ENCODE measurements at regions not wholly inside any gene's neighbourhood (a gene's known extent, or its start where the extent isn't known, plus 50 kb on each side); places are given as distances from the start of the nearest gene placed in this dataset.

GRCh38 chr3:159189994-159190669, 388.3 kb downstream of the MFSD1 start:
- Histone ChIP-seq H3K27me3 (ENCODE audit: low read depth) (no peaks in the 10 kb centered on the region), H3K4me3 (no peak overlapping the region), H3K36me3 (no peaks in the 10 kb centered on the region), H3K4me1 (peaks cover 18% of the 10 kb centered on the region), H3K27ac (replicated peaks) (no peak overlapping the region), H3K9me3 (replicated peaks) (no peaks in the 10 kb centered on the region)
- intact Hi-C loops (cut with micrococcal nuclease): no loop called here
- no peak for DNase-seq
- TF ChIP-seq CTCF (IDR thresholded peaks at IDR 0.05; ENCODE audit: borderline replicate concordance): no peak

- H3K27ac ChIP-seq (replicated peaks): no peak overlapping the region
- no peak overlapping the region for H3K4me3 ChIP-seq
- intact Hi-C loops (cut with micrococcal nuclease): no loop called here
- no peaks in the 10 kb centered on the region for H3K9me3 ChIP-seq (replicated peaks)
- H3K36me3 ChIP-seq: no peaks in the 10 kb centered on the region
- TF ChIP-seq CTCF (IDR thresholded peaks at IDR 0.05; ENCODE audit: borderline replicate concordance): no peak
- H3K4me1 ChIP-seq: peaks cover 14% of the 10 kb centered on the region
- no peak for DNase-seq
- H3K27me3 ChIP-seq (ENCODE audit: low read depth): no peaks in the 10 kb centered on the region
These were observed 389.6 kb downstream of the MFSD1 start for GRCh38 chr3:159191447-159191846.

- DNase-seq: no peak
- Histone ChIP-seq H3K36me3 (no peaks in the 10 kb centered on the region), H3K9me3 (replicated peaks) (peaks cover 14% of the 10 kb centered on the region), H3K4me3 (no peak overlapping the region), H3K27me3 (ENCODE audit: low read depth) (no peaks in the 10 kb centered on the region), H3K27ac (replicated peaks) (no peak overlapping the region), H3K4me1 (no peaks in the 10 kb centered on the region)
- no peak for TF ChIP-seq CTCF (IDR thresholded peaks at IDR 0.05; ENCODE audit: borderline replicate concordance)
- intact Hi-C loops (cut with micrococcal nuclease): no loop called here
These were observed 394.5 kb downstream of the MFSD1 start for GRCh38 chr3:159196359-159196758.

- no peak overlapping the region for H3K27ac ChIP-seq (replicated peaks)
- no peaks in the 10 kb centered on the region for H3K27me3 ChIP-seq (ENCODE audit: low read depth)
- H3K4me3 ChIP-seq: no peak overlapping the region
- H3K9me3 ChIP-seq (replicated peaks): peaks cover 14% of the 10 kb centered on the region
- intact Hi-C loops (cut with micrococcal nuclease): no loop called here
- no peaks in the 10 kb centered on the region for H3K36me3 ChIP-seq
- DNase-seq: no peak
- no peaks in the 10 kb centered on the region for H3K4me1 ChIP-seq
- TF ChIP-seq CTCF (IDR thresholded peaks at IDR 0.05; ENCODE audit: borderline replicate concordance): no peak
These were observed 398.3 kb downstream of the MFSD1 start for GRCh38 chr3:159200176-159200575.

GRCh38 chr3:159208050-159208449, 406.2 kb downstream of the MFSD1 start:
- Histone ChIP-seq H3K4me1 (no peaks in the 10 kb centered on the region), H3K4me3 (no peak overlapping the region), H3K9me3 (replicated peaks) (no peaks in the 10 kb centered on the region), H3K36me3 (no peaks in the 10 kb centered on the region), H3K27me3 (ENCODE audit: low read depth) (no peaks in the 10 kb centered on the region), H3K27ac (replicated peaks) (no peak overlapping the region)
- TF ChIP-seq CTCF (IDR thresholded peaks at IDR 0.05; ENCODE audit: borderline replicate concordance): no peak
- intact Hi-C loops (cut with micrococcal nuclease): no loop called here
- DNase-seq: no peak
